GM13977 (cell line): ENCODE measurements at regions not wholly inside any gene's neighbourhood (a gene's known extent, or its start where the extent isn't known, plus 50 kb on each side); places are given as distances from the start of the nearest gene placed in this dataset.

ENCODE experiments used
- DNase-seq: peaks from one replicate; pipeline ENCODE4 v3.0.0; 2012; ENCODE audit warnings: low spot score
- in situ Hi-C: fragments of 300-500 bp; cut with MboI; formaldehyde crosslinking; loops from one replicate; pipeline ENCODE4 v1.12.0; 2022; ENCODE audit warnings: low sequenced_read_pairs, low pct_unique_long_range_greater_than_20kb, mixed read lengths, inconsistent platforms; ENCODE audit not compliant: unreplicated experiment
- TF ChIP-seq, protein P1 (sequence below): IDR thresholded peaks from 2 replicates; pipeline ENCODE4 v1.5.1; 2012; ENCODE audit warnings: mild to moderate bottlenecking, control low read depth; ENCODE audit not compliant: insufficient read depth; ENCODE audit errors: extremely low read depth, missing control alignments

DNA sequence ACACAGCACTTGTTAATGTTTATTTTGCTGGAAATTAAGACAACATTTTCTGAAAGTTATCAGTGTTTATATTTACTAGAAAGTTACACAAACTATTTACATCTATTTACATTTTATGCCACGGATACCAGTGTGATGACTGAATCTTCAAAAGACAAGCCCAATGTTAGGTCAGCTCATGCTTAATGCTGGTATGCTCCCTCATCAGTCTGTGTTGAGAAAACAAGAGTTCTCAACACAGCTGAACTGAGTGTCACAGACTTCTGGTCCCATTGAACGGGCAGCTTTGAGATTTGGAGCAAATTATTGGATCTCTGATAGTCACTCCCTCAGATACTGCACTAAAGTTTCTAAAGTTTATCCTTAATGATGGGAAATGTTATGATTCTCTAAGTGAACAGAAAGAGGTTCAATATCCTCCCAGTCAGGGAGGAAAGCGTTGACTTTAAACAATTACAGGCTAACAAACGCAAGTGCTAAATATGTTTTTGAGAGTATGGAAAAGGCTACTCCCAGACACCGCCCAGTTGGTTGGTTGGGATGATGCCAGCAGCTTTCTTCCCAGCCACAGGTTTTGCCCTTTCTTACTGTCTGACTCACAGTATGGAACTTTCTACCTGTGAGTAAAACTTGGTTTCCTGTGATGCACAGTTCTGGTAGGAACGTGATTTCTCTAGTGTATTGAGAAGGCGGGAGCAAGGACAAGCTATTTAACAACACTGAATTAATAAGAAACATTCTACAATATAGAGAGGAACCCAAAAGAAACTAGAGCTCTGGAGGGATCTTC, 1293.6 kb upstream of the TENM3 start:
- DNase-seq, result no peak
- TF ChIP-seq, protein P1, sequence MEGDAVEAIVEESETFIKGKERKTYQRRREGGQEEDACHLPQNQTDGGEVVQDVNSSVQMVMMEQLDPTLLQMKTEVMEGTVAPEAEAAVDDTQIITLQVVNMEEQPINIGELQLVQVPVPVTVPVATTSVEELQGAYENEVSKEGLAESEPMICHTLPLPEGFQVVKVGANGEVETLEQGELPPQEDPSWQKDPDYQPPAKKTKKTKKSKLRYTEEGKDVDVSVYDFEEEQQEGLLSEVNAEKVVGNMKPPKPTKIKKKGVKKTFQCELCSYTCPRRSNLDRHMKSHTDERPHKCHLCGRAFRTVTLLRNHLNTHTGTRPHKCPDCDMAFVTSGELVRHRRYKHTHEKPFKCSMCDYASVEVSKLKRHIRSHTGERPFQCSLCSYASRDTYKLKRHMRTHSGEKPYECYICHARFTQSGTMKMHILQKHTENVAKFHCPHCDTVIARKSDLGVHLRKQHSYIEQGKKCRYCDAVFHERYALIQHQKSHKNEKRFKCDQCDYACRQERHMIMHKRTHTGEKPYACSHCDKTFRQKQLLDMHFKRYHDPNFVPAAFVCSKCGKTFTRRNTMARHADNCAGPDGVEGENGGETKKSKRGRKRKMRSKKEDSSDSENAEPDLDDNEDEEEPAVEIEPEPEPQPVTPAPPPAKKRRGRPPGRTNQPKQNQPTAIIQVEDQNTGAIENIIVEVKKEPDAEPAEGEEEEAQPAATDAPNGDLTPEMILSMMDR, result no peak
- in situ Hi-C loops, result no loop called here

DNA sequence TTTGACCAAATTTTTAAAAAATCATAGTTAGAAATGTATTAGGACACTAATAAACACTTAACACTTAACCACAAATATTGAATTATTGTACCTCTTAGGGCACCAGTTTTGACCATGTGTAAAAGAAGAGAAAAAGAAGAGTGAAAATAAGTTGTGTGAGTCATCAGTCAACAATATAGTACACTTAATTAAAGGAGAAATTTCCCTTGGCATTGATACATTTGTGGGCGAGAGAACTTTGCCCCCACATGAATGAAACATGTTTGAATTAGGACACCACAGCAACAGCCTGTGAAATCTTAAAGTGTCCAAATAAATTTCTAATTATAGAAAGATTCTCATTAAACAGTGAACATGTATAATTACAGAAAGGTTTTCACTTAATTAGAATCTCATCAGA, 1292.8 kb upstream of the TENM3 start:
- TF ChIP-seq, protein P1, result no peak
- in situ Hi-C loops, result no loop called here
- no peak for DNase-seq

DNA sequence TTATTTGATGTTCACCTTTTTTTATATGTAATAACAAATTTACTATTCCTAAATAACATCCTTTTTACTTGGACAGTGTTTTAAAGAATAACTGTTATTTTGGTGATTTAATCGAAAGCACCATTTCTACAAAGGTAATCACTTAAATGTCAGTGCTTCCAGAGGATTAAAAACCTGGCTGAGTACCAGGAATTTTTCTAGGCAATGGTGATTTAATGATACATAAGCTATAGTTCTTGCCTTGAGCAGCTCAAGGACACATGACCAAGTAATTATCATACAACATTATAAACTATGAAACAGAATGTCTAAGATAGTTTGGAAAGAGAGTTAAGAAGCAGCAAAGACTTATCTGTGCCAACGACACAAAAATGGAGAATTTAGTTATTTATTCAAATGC, 1291.9 kb upstream of the TENM3 start:
- DNase-seq, result no peak
- TF ChIP-seq, protein P1, result no peak
- in situ Hi-C loops, result no loop called here

DNA sequence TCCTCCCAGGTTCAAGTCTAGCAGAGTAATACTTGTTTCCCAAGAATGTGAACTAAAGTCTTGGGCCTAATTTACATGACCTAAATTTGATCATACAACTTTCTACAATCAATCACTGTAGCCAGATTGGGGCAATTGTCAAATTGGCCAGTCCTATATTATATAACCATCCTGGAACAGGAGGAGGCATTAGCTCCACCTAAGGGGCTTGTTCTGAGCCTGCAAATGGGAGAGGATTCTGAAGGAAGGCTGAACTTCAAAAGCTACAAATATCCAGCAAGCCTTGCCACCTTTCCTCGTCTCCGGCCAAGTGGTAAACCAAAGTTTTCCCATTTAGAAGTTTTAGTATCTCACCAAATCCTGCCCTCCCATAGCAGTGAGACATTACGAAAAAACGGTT, 1289.6 kb upstream of the TENM3 start:
- TF ChIP-seq, protein P1, result no peak
- DNase-seq, result no peak
- in situ Hi-C loops, result no loop called here

DNA sequence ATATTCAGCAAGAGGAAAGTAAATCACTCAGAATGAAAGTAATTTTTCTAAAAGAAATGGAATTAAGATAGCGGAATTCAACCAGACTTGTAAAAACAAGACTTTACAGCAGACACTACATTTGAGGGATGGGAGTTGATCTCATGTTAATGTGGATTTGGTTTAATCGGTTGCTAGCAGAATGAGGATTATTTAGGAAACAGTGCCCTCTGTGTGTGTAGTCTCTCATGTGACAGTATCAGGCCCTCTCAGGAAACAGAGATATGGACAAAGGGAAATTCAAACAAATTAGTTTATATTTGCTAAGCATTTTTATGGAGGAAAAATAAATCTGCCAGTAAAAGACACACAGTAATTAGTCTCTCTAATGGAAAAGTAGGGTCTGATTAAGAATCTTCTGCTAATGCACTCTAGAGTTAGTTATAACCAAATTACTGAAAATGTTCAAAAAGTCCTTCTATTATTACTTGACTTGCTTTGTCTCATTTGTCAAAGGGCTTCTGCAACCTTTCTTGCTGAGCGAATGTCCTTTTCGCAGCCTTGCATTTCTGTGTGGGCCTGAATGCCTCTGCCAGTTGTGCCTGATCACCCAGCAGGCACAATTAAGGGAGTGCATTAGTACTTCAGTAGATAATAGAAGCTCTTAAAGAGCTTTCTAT, 1282.3 kb upstream of the TENM3 start:
- TF ChIP-seq, protein P1, result no peak
- no peak for DNase-seq
- in situ Hi-C loops, result no loop called here

DNA sequence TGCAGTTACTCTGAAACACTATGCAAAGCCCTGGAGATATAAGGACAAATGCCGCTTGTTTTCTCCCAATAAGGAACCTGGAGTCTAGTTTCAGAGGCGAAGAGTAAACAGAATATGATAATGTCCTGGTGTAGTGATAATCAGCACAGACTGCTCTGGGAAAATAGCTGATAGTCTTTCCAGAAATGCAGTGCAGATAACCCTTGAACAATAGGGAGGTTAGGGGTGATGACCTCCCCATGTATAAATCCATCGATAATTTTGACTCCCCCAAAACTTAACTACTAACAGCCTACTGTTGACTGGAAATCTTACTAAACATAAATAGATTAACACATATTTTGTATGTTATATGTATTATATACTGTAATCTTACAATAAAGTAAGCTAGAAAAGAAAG, 1280.9 kb upstream of the TENM3 start:
- TF ChIP-seq, protein P1, result no peak
- no peak for DNase-seq
- in situ Hi-C loops, result no loop called here
